Fibroblast of lung (primary cell): ENCODE measurements at regions not wholly inside any gene's neighbourhood (a gene's known extent, or its start where the extent isn't known, plus 50 kb on each side); places are given as distances from the start of the nearest gene placed in this dataset.

Experiments
- DNase-seq, 2 donors: peaks; one replicate each; pipeline versions ENCODE4 v3.0.0 to v3.0.0-alpha.2; 2010; ENCODE audit warnings: low read depth in 2 of 2
- H2AFZ ChIP-seq: 2 replicates; pipeline ENCODE4 v1.5.1; 2012; ENCODE audit warnings: low read length, control low read depth, inconsistent platforms
- H3K27ac ChIP-seq: 2 replicates; pipeline ENCODE4 v1.5.1; 2011; ENCODE audit warnings: low read length, control low read depth; ENCODE audit not compliant: insufficient read depth
- H3K27me3 ChIP-seq: 2 replicates; pipeline ENCODE4 v1.5.1; 2011; ENCODE audit warnings: mild to moderate bottlenecking, low read length; ENCODE audit not compliant: control insufficient read depth, insufficient read depth
- H3K36me3 ChIP-seq: 2 replicates; pipeline ENCODE4 v1.5.1; 2011; ENCODE audit warnings: low read length; ENCODE audit not compliant: control insufficient read depth, insufficient read depth
- H3K4me1 ChIP-seq: 2 replicates; pipeline ENCODE4 v1.5.1; 2011; ENCODE audit warnings: low read length; ENCODE audit not compliant: control insufficient read depth, insufficient read depth; ENCODE audit errors: extremely low read depth
- H3K4me2 ChIP-seq: 2 replicates; pipeline ENCODE4 v1.5.1; 2011; ENCODE audit warnings: low read length, control low read depth; ENCODE audit not compliant: insufficient read depth; ENCODE audit errors: extremely low read depth
- H3K4me3 ChIP-seq, 4 experiments: fragments of 200-600 bp in 1 of 4; sonication (generic) in 1 of 4; replicated peaks in 1 of 4; 2 replicates each; pipeline ENCODE4 v1.5.1; 2011 to 2016; ENCODE audit warnings: low read length in 4 of 4, low read depth in 3 of 4, mild to moderate bottlenecking in 3 of 4, control low read depth in 2 of 4, inconsistent platforms in 1 of 4, mixed read lengths in 1 of 4; ENCODE audit not compliant: insufficient read depth in 1 of 4; ENCODE audit errors: control extremely low read depth in 1 of 4
- H3K79me2 ChIP-seq: 2 replicates; pipeline ENCODE4 v1.5.1; 2012; ENCODE audit warnings: mild to moderate bottlenecking, low read length, inconsistent platforms; ENCODE audit not compliant: control insufficient read depth, insufficient read depth
- H3K9ac ChIP-seq: 2 replicates; pipeline ENCODE4 v1.5.1; 2011; ENCODE audit warnings: mild to moderate bottlenecking, low read length, control low read depth; ENCODE audit not compliant: insufficient read depth
- H3K9me3 ChIP-seq: 2 replicates; pipeline ENCODE4 v1.5.1; 2012; ENCODE audit warnings: low read depth, low read length; ENCODE audit not compliant: control insufficient read depth, insufficient read depth
- H4K20me1 ChIP-seq: 2 replicates; pipeline ENCODE4 v1.5.1; 2011; ENCODE audit warnings: low read length; ENCODE audit not compliant: control insufficient read depth, insufficient read depth; ENCODE audit errors: extremely low read depth
- CTCF ChIP-seq, 2 donors: IDR thresholded peaks in 1 of 2; conservative IDR thresholded peaks in 1 of 2; 1 replicate in 1 of 2; 2 replicates in 1 of 2; pipeline ENCODE4 v1.5.1; 2011 to 2012; ENCODE audit warnings: low read length in 2 of 2, control low read depth in 1 of 2, inconsistent platforms in 1 of 2, low read depth in 1 of 2, mild to moderate bottlenecking in 1 of 2
- EZH2 ChIP-seq: IDR thresholded peaks from 2 replicates; pipeline ENCODE4 v1.5.1; 2012; ENCODE audit warnings: low read length, control low read depth, mild to moderate bottlenecking; ENCODE audit errors: missing control alignments

GRCh38 chr10:62981096-62981495, 152.0 kb upstream of the NRBF2 start:
- Histone ChIP-seq H3K9me3 (no peaks in the 10 kb centered on the region), H4K20me1 (no peaks in the 10 kb centered on the region), H3K79me2 (no peaks in the 10 kb centered on the region), H3K4me2 (no peak overlapping the region), H3K9ac (no peak overlapping the region), H2AFZ (no peak overlapping the region), H3K27me3 (no peaks in the 10 kb centered on the region), H3K36me3 (no peaks in the 10 kb centered on the region), H3K27ac (no peak overlapping the region), H3K4me3 (no peak overlapping the region), H3K4me1 (no peaks in the 10 kb centered on the region)
- no peak for TF ChIP-seq EZH2
- no peak for TF ChIP-seq CTCF (conservative IDR thresholded peaks at IDR 0.05 in 1 of 2, IDR thresholded peaks at IDR 0.05 in 1 of 2; ENCODE audit: low read depth in 1 of 2, low read length in 2 of 2)
- DNase-seq = no peak

DNA sequence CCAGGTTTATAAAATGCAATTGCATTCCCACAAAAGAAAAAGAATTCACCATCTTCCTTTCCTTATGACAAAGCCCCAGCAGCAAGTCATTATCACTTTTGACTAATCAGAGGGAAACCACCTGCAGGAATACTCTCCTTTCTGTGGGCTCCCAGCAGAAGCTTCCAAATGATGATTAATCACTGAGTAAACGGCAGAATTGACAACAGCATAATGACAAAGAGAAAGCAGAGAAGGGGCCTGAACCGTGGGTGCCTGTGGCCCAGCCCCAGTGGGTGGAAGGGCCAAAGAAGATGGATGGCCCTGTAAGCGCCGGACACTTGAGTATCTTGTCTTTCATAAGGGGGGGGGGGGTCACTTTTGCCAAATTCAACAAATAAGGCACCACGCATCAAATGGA, 152.4 kb upstream of the NRBF2 start:
- no peak for TF ChIP-seq CTCF (conservative IDR thresholded peaks at IDR 0.05 in 1 of 2, IDR thresholded peaks at IDR 0.05 in 1 of 2; ENCODE audit: low read depth in 1 of 2, low read length in 2 of 2)
- TF ChIP-seq EZH2 = no peak
- Histone ChIP-seq H3K36me3 (no peaks in the 10 kb centered on the region), H3K9ac (no peak overlapping the region), H3K4me2 (no peak overlapping the region), H3K27me3 (no peaks in the 10 kb centered on the region), H3K9me3 (no peaks in the 10 kb centered on the region), H3K4me1 (no peaks in the 10 kb centered on the region), H2AFZ (no peak overlapping the region), H3K4me3 (no peak overlapping the region), H3K27ac (no peak overlapping the region), H3K79me2 (no peaks in the 10 kb centered on the region), H4K20me1 (no peaks in the 10 kb centered on the region)
- peak in 1 of 2 donors; percentile 51 for DNase-seq

- Histone ChIP-seq H3K79me2 (no peaks in the 10 kb centered on the region), H3K27ac (no peak overlapping the region), H4K20me1 (no peaks in the 10 kb centered on the region), H2AFZ (no peak overlapping the region), H3K4me3 (no peak overlapping the region), H3K36me3 (no peaks in the 10 kb centered on the region), H3K4me2 (no peak overlapping the region), H3K4me1 (no peaks in the 10 kb centered on the region), H3K27me3 (no peaks in the 10 kb centered on the region), H3K9ac (no peak overlapping the region), H3K9me3 (no peaks in the 10 kb centered on the region)
- DNase-seq = no peak
- TF ChIP-seq EZH2 (no peak), CTCF (conservative IDR thresholded peaks at IDR 0.05 in 1 of 2, IDR thresholded peaks at IDR 0.05 in 1 of 2; ENCODE audit: low read depth in 1 of 2, low read length in 2 of 2) (no peak)
Observed at GRCh38 chr10:62979921-62980320, 153.2 kb upstream of the NRBF2 start.
